ENCODE measurements at regions not wholly inside any gene's neighbourhood (a gene's known extent, or its start where the extent isn't known, plus 50 kb on each side); places are given as distances from the start of the nearest gene placed in this dataset.

GRCh38 chrX:122586831-122587230, 597.2 kb upstream of the GRIA3 start:
- BruUV-seq (replicated peaks): no TSS peak
- CTCF ChIA-PET: no interaction called here
- Mint-ChIP-seq H3K27me3 (ENCODE audit: insufficient read depth, unreplicated experiment) (no peaks in the 10 kb centered on the region), H3K36me3 (ENCODE audit: insufficient read depth, unreplicated experiment) (no peaks in the 10 kb centered on the region), H3K9me3 (ENCODE audit: unreplicated experiment) (peaks cover 23% of the 10 kb centered on the region), H3K27ac (ENCODE audit: low read depth, unreplicated experiment) (no peak overlapping the region), H3K4me1 (ENCODE audit: insufficient read depth, unreplicated experiment) (peaks cover 30% of the 10 kb centered on the region), H3K4me3 (ENCODE audit: unreplicated experiment) (no peak overlapping the region)
- no peak for DNase-seq (ENCODE audit: unreplicated experiment)
- TF ChIP-seq CTCF (IDR thresholded peaks at IDR 0.05; ENCODE audit: unreplicated experiment): no peak
- POLR2A ChIA-PET: interaction anchor here (0.7 kb wide), 1 partner anchor 505 kb away, joined by 3 read pairs; no protein-coding TSS in a partner anchor
- intact Hi-C loops (cut with micrococcal nuclease): no loop called here

- peaks cover 17% of the 10 kb centered on the region for H3K9me3 Mint-ChIP-seq (ENCODE audit: unreplicated experiment)
- no peaks in the 10 kb centered on the region for H3K36me3 Mint-ChIP-seq (ENCODE audit: insufficient read depth, unreplicated experiment)
- no peak overlapping the region for H3K27ac Mint-ChIP-seq (ENCODE audit: low read depth, unreplicated experiment)
- CTCF ChIA-PET: no interaction called here
- no peak for TF ChIP-seq CTCF (IDR thresholded peaks at IDR 0.05; ENCODE audit: unreplicated experiment)
- no peak overlapping the region for H3K4me3 Mint-ChIP-seq (ENCODE audit: unreplicated experiment)
- POLR2A ChIA-PET: interaction anchor here (0.7 kb wide), 1 partner anchor 275 kb away, joined by 3 read pairs; no protein-coding TSS in a partner anchor
- no TSS peak for BruUV-seq (replicated peaks)
- intact Hi-C loops (cut with micrococcal nuclease): no loop called here
- no peaks in the 10 kb centered on the region for H3K27me3 Mint-ChIP-seq (ENCODE audit: insufficient read depth, unreplicated experiment)
- H3K4me1 Mint-ChIP-seq (ENCODE audit: insufficient read depth, unreplicated experiment): peaks cover under 1% of the 10 kb centered on the region
- DNase-seq (ENCODE audit: unreplicated experiment): no peak
Measured at GRCh38 chrX:122591546-122591945, 592.5 kb upstream of the GRIA3 start.

- BruUV-seq (replicated peaks): no TSS peak
- DNase-seq (ENCODE audit: unreplicated experiment): no peak
- peaks cover 14% of the 10 kb centered on the region for H3K9me3 Mint-ChIP-seq (ENCODE audit: unreplicated experiment)
- no peak for TF ChIP-seq CTCF (IDR thresholded peaks at IDR 0.05; ENCODE audit: unreplicated experiment)
- no peaks in the 10 kb centered on the region for H3K4me1 Mint-ChIP-seq (ENCODE audit: insufficient read depth, unreplicated experiment)
- no peak overlapping the region for H3K27ac Mint-ChIP-seq (ENCODE audit: low read depth, unreplicated experiment)
- H3K27me3 Mint-ChIP-seq (ENCODE audit: insufficient read depth, unreplicated experiment): no peaks in the 10 kb centered on the region
- ChIA-PET CTCF (no interaction called here), POLR2A (interaction anchor here (0.7 kb wide), 1 partner anchor 387 kb away, joined by 4 read pairs; no protein-coding TSS in a partner anchor)
- no peak overlapping the region for H3K4me3 Mint-ChIP-seq (ENCODE audit: unreplicated experiment)
- no peaks in the 10 kb centered on the region for H3K36me3 Mint-ChIP-seq (ENCODE audit: insufficient read depth, unreplicated experiment)
- intact Hi-C loops (cut with micrococcal nuclease): no loop called here
Measured at GRCh38 chrX:122596998-122597397, 587.1 kb upstream of the GRIA3 start.

- ChIA-PET CTCF (no interaction called here), POLR2A (interaction anchor here (0.6 kb wide), 1 partner anchor 64 kb away, joined by 3 read pairs; no protein-coding TSS in a partner anchor)
- Mint-ChIP-seq H3K4me3 (ENCODE audit: unreplicated experiment) (no peak overlapping the region), H3K9me3 (ENCODE audit: unreplicated experiment) (peaks cover 18% of the 10 kb centered on the region), H3K27ac (ENCODE audit: low read depth, unreplicated experiment) (no peak overlapping the region), H3K4me1 (ENCODE audit: insufficient read depth, unreplicated experiment) (peaks cover 13% of the 10 kb centered on the region), H3K36me3 (ENCODE audit: insufficient read depth, unreplicated experiment) (no peaks in the 10 kb centered on the region), H3K27me3 (ENCODE audit: insufficient read depth, unreplicated experiment) (no peaks in the 10 kb centered on the region)
- TF ChIP-seq CTCF (IDR thresholded peaks at IDR 0.05; ENCODE audit: unreplicated experiment): no peak
- DNase-seq (ENCODE audit: unreplicated experiment): no peak
- BruUV-seq (replicated peaks): no TSS peak
- intact Hi-C loops (cut with micrococcal nuclease): no loop called here
Measured at GRCh38 chrX:122622795-122623194, 561.3 kb upstream of the GRIA3 start.
